ENCODE measurements at regions not wholly inside any gene's neighbourhood (a gene's known extent, or its start where the extent isn't known, plus 50 kb on each side); places are given as distances from the start of the nearest gene placed in this dataset.

GRCh38 chr4:77375866-77376607, 219.0 kb downstream of the CCNG2 start:
- no peak for FAIRE-seq

- FAIRE-seq: no peak
Measured at GRCh38 chr4:77376788-77377460, 219.9 kb downstream of the CCNG2 start.

GRCh38 chr4:77384094-77384493, 221.5 kb upstream of the CXCL13 start:
- FAIRE-seq: no peak

- FAIRE-seq: no peak
Measured at GRCh38 chr4:77385124-77385969, 220.3 kb upstream of the CXCL13 start.

- no peak for FAIRE-seq
Measured at GRCh38 chr4:77393996-77394395, 211.6 kb upstream of the CXCL13 start.

- FAIRE-seq: no peak
Measured at GRCh38 chr4:77395481-77395880, 210.1 kb upstream of the CXCL13 start.

GRCh38 chr4:77398256-77398655, 207.4 kb upstream of the CXCL13 start:
- FAIRE-seq: no peak

GRCh38 chr4:77399831-77400230, 205.8 kb upstream of the CXCL13 start:
- FAIRE-seq: no peak

- no peak for FAIRE-seq
Measured at GRCh38 chr4:77413766-77414165, 191.9 kb upstream of the CXCL13 start.

- FAIRE-seq: no peak
Measured at GRCh38 chr4:77415689-77416088, 189.9 kb upstream of the CXCL13 start.

- FAIRE-seq: no peak
Measured at GRCh38 chr4:77418333-77418732, 187.3 kb upstream of the CXCL13 start.

GRCh38 chr4:77430847-77431246, 174.8 kb upstream of the CXCL13 start:
- FAIRE-seq: no peak

GRCh38 chr4:77431546-77431945, 174.1 kb upstream of the CXCL13 start:
- FAIRE-seq: no peak

- FAIRE-seq: no peak
Measured at GRCh38 chr4:77432717-77433417, 172.8 kb upstream of the CXCL13 start.

GRCh38 chr4:77433418-77433733, 172.2 kb upstream of the CXCL13 start:
- FAIRE-seq: no peak

GRCh38 chr4:77434299-77435092, 171.1 kb upstream of the CXCL13 start:
- FAIRE-seq: no peak

GRCh38 chr4:77437079-77437478, 168.5 kb upstream of the CXCL13 start:
- FAIRE-seq: no peak

GRCh38 chr4:77438549-77438948, 167.1 kb upstream of the CXCL13 start:
- no peak for FAIRE-seq

- no peak for FAIRE-seq
Measured at GRCh38 chr4:77443941-77444340, 161.7 kb upstream of the CXCL13 start.

- no peak for FAIRE-seq
Measured at GRCh38 chr4:77445823-77446222, 159.8 kb upstream of the CXCL13 start.

GRCh38 chr4:77446601-77447000, 159.0 kb upstream of the CXCL13 start:
- FAIRE-seq: no peak

- FAIRE-seq: no peak
Measured at GRCh38 chr4:77449171-77449570, 156.4 kb upstream of the CXCL13 start.

Data from TTC549 (cell line).